SK-N-SH (cell line): ENCODE measurements at regions not wholly inside any gene's neighbourhood (a gene's known extent, or its start where the extent isn't known, plus 50 kb on each side); places are given as distances from the start of the nearest gene placed in this dataset.

Source experiments
- CTCF ChIA-PET: fragments of 300-600, 350-600 bp; formaldehyde crosslinking; extraction: SDS; loops from one replicate; lab custom pipeline; 2021; lab: Yijun Ruan, JAX
- POLR2A ChIA-PET: fragments of 350-600 bp; sonication (Branson Sonifier 250); formaldehyde crosslinking; extraction: SDS; loops from one replicate; lab custom pipeline; 2020; ENCODE audit warnings: antibody characterized with exemption, inconsistent platforms; lab: Yijun Ruan, JAX
- DNase-seq: peaks from one replicate; pipeline ENCODE4 v3.0.0; 2012
- H2AFZ ChIP-seq: fragments of 200-600 bp; sonication (generic); 2 replicates; pipeline ENCODE4 v1.8.1; 2016; ENCODE audit warnings: antibody characterized with exemption, mild to moderate bottlenecking, low read depth
- H3F3A ChIP-seq: fragments of 200-600 bp; sonication (generic); replicated peaks from 2 replicates; pipeline ENCODE3; 2016; ENCODE audit warnings: antibody characterized with exemption, mild to moderate bottlenecking; ENCODE audit not compliant: insufficient read depth
- H3K27ac ChIP-seq, 2 experiments: fragments of 200-500 bp in 1 of 2; fragments of 200-600 bp in 1 of 2; sonication (Bioruptor generic) in 1 of 2; sonication (generic), shearing (Covaris generic) in 1 of 2; 2 replicates each; pipeline versions ENCODE4 v1.5.1 to v1.6.1; 2014 to 2016; ENCODE audit warnings: low read depth in 2 of 2, inconsistent platforms in 1 of 2, low read length in 1 of 2, mild to moderate bottlenecking in 1 of 2, mixed read lengths in 1 of 2
- H3K27me3 ChIP-seq: fragments of 200-600 bp; sonication (generic), shearing (Covaris generic); 2 replicates; pipeline ENCODE4 v1.6.1; 2016; ENCODE audit warnings: mixed run types; ENCODE audit not compliant: insufficient read depth
- H3K36me3 ChIP-seq, 2 experiments: fragments of 200-500 bp in 1 of 2; fragments of 200-600 bp in 1 of 2; sonication (Bioruptor generic) in 1 of 2; sonication (generic) in 1 of 2; replicated peaks in 1 of 2; 2 replicates each; pipeline versions ENCODE3 to v1.5.1; 2014 to 2016; ENCODE audit warnings: low read length in 1 of 2, mild to moderate bottlenecking in 1 of 2; ENCODE audit not compliant: insufficient read depth in 2 of 2, control insufficient read depth in 1 of 2
- H3K4me1 ChIP-seq, 2 experiments: fragments of 200-500 bp in 1 of 2; fragments of 200-600 bp in 1 of 2; sonication (Bioruptor generic) in 1 of 2; sonication (generic), shearing (Covaris generic) in 1 of 2; 2 replicates each; pipeline versions ENCODE4 v1.5.1 to v1.6.1; 2014 to 2016; ENCODE audit warnings: low read depth in 1 of 2, low read length in 1 of 2, mixed run types in 1 of 2; ENCODE audit not compliant: insufficient read depth in 2 of 2, control insufficient read depth in 1 of 2
- H3K4me2 ChIP-seq: fragments of 200-600 bp; sonication (generic), shearing (Covaris generic); 2 replicates; pipeline ENCODE4 v1.6.1; 2017; ENCODE audit warnings: mixed run types
- H3K4me3 ChIP-seq, 2 experiments: fragments of 200-500 bp in 1 of 2; fragments of 200-600 bp in 1 of 2; sonication (Bioruptor generic) in 1 of 2; sonication (generic), shearing (Covaris generic) in 1 of 2; 2 replicates each; pipeline versions ENCODE4 v1.5.1 to v1.8.1; 2014 to 2016; ENCODE audit warnings: low read depth in 2 of 2, inconsistent platforms in 1 of 2, low read length in 1 of 2, mild to moderate bottlenecking in 1 of 2, mixed read lengths in 1 of 2, moderate library complexity in 1 of 2
- H3K79me2 ChIP-seq: fragments of 200-600 bp; sonication (generic); 2 replicates; pipeline ENCODE4 v1.8.1; 2017; ENCODE audit warnings: mild to moderate bottlenecking; ENCODE audit not compliant: insufficient read depth
- H3K9ac ChIP-seq: fragments of 200-600 bp; sonication (generic); 2 replicates; pipeline ENCODE4 v1.6.1; 2017; ENCODE audit warnings: mixed run types
- H3K9me2 ChIP-seq: fragments of 200-600 bp; sonication (generic); 2 replicates; pipeline ENCODE4 v1.6.1; 2017; ENCODE audit warnings: mixed run types
- H3K9me3 ChIP-seq: fragments of 200-600 bp; sonication (generic); 2 replicates; pipeline ENCODE4 v1.6.1; 2017; ENCODE audit warnings: mixed run types, mild to moderate bottlenecking, moderate library complexity
- H4K20me1 ChIP-seq: fragments of 200-600 bp; sonication (generic); 2 replicates; pipeline ENCODE4 v1.6.1; 2017; ENCODE audit warnings: mild to moderate bottlenecking, mixed run types; ENCODE audit not compliant: insufficient read depth
- CHD2 ChIP-seq: fragments of 150-350 bp; IDR thresholded peaks from 2 replicates; pipeline ENCODE4 v1.6.1; 2018; ENCODE audit warnings: low read length; ENCODE audit not compliant: partially characterized antibody
- ELF1 ChIP-seq: IDR thresholded peaks from 2 replicates; pipeline ENCODE4 v1.4.0; 2012
- EZH2phosphoT487 ChIP-seq: fragments of 200-600 bp; sonication (generic); IDR thresholded peaks from 2 replicates; pipeline ENCODE4 v1.6.1; 2017; ENCODE audit warnings: low read depth, mixed run types, mild to moderate bottlenecking, antibody characterized with exemption, moderate library complexity, borderline replicate concordance
- FOSL2 ChIP-seq: IDR thresholded peaks from 2 replicates; pipeline ENCODE4 v1.4.0; 2012; ENCODE audit warnings: low read depth, mild to moderate bottlenecking, moderate library complexity, borderline replicate concordance
- FOXM1 ChIP-seq: IDR thresholded peaks from 2 replicates; pipeline ENCODE4 v1.4.0; 2012; ENCODE audit warnings: low read depth, mild to moderate bottlenecking
- JUND ChIP-seq: IDR thresholded peaks from 2 replicates; pipeline ENCODE4 v1.4.0; 2012
- MAX ChIP-seq: IDR thresholded peaks from 2 replicates; pipeline ENCODE4 v1.4.0; 2012; ENCODE audit warnings: low read depth
- MEF2A ChIP-seq: IDR thresholded peaks from 2 replicates; pipeline ENCODE4 v1.4.0; 2012; ENCODE audit warnings: low read depth, borderline replicate concordance
- POLR2AphosphoS5 ChIP-seq: IDR thresholded peaks from 2 replicates; pipeline ENCODE4 v1.6.1; 2012; ENCODE audit warnings: low read depth, low read length
- RCOR1 ChIP-seq: fragments of 150-350 bp; IDR thresholded peaks from 2 replicates; pipeline ENCODE4 v1.6.1; 2017; ENCODE audit warnings: antibody characterized with exemption, low read length
- RFX5 ChIP-seq: IDR thresholded peaks from 2 replicates; pipeline ENCODE4 v1.6.1; 2012; ENCODE audit warnings: mild to moderate bottlenecking, improper control_type of control experiment, low read length
- RXRA ChIP-seq: IDR thresholded peaks from 2 replicates; pipeline ENCODE4 v1.4.0; 2012; ENCODE audit warnings: low read depth, mild to moderate bottlenecking, borderline replicate concordance
- TAF1 ChIP-seq: IDR thresholded peaks from 2 replicates; pipeline ENCODE4 v1.6.1; 2012; ENCODE audit warnings: low read depth, mild to moderate bottlenecking, low read length, moderate library complexity, borderline replicate concordance
- TEAD4 ChIP-seq: IDR thresholded peaks from 2 replicates; pipeline ENCODE4 v1.4.0; 2012; ENCODE audit warnings: mild to moderate bottlenecking, borderline replicate concordance; ENCODE audit not compliant: insufficient read depth
- USF2 ChIP-seq: fragments of 150-350 bp; IDR thresholded peaks from 2 replicates; pipeline ENCODE4 v1.6.1; 2017; ENCODE audit warnings: antibody characterized with exemption, low read length, low read depth, borderline replicate concordance
- ZBTB33 ChIP-seq: IDR thresholded peaks from 2 replicates; pipeline ENCODE4 v1.4.0; 2012; ENCODE audit warnings: low read depth, borderline replicate concordance
- WGBS: methylation state at CpG from one replicate; pipeline ENCODE4 v1.1.6; 2017; ENCODE audit warnings: low lambda C conversion rate; 5-methylcytosine and 5-hydroxymethylcytosine counted together

- ChIA-PET POLR2A (no interaction called here), CTCF (no interaction called here)
- no peak overlapping the region for H3K9ac ChIP-seq
- H4K20me1 ChIP-seq: no peaks in the 10 kb centered on the region
- H3K27me3 ChIP-seq: no peaks in the 10 kb centered on the region
- H2AFZ ChIP-seq: no peak overlapping the region
- H3K79me2 ChIP-seq: no peaks in the 10 kb centered on the region
- H3K36me3 ChIP-seq: no peaks in the 10 kb centered on the region
- no peaks in the 10 kb centered on the region for H3K4me1 ChIP-seq
- H3K4me3 ChIP-seq: no peak overlapping the region
- TF ChIP-seq CHD2: no peak
- no peak for TF ChIP-seq ELF1
- no peak for TF ChIP-seq JUND
- no peak for TF ChIP-seq POLR2AphosphoS5
- no peak for TF ChIP-seq TEAD4
- TF ChIP-seq TAF1: no peak
- TF ChIP-seq FOXM1: no peak
- TF ChIP-seq RCOR1: no peak
- TF ChIP-seq FOSL2: no peak
- no peak for TF ChIP-seq MAX
- no peak for TF ChIP-seq EZH2phosphoT487
- no peak for TF ChIP-seq RXRA
- DNase-seq: no peak
- peaks cover 14% of the 10 kb centered on the region for H3F3A ChIP-seq
- H3K4me2 ChIP-seq: no peak overlapping the region
- no peaks in the 10 kb centered on the region for H3K9me3 ChIP-seq
- no peak overlapping the region for H3K27ac ChIP-seq
- whole genome bisulfite sequencing: 30% methylated on average over 5 of the region's 5 CpGs
- no peaks in the 10 kb centered on the region; the same call in 1 of the 2 replicates for H3K9me2 ChIP-seq
These were observed 1666.8 kb downstream of the SUCLG1 start for GRCh38 chr2:82792316-82792715.

GRCh38 chr2:82790206-82791021 lies 1668.7 kb downstream of the SUCLG1 start:
- no peak overlapping the region for H3K9ac ChIP-seq
- no peaks in the 10 kb centered on the region for H3K27me3 ChIP-seq
- WGBS: 28% methylated on average over 16 of the region's 16 CpGs
- no peak overlapping the region for H3K4me3 ChIP-seq
- ChIA-PET POLR2A (no interaction called here), CTCF (no interaction called here)
- no peaks in the 10 kb centered on the region for H3K36me3 ChIP-seq
- H3K79me2 ChIP-seq: no peaks in the 10 kb centered on the region
- no peaks in the 10 kb centered on the region for H3K9me3 ChIP-seq
- no peak for TF ChIP-seq MEF2A
- no peak for TF ChIP-seq RFX5
- TF ChIP-seq USF2: no peak
- no peak for TF ChIP-seq ZBTB33
- no peak for TF ChIP-seq CHD2
- no peak overlapping the region for H3K4me2 ChIP-seq
- H3K9me2 ChIP-seq: no peaks in the 10 kb centered on the region; the same call in 1 of the 2 replicates
- no peaks in the 10 kb centered on the region for H3K4me1 ChIP-seq
- H2AFZ ChIP-seq: peak overlapping the region; percentile 18; the same call in 1 of the 2 replicates
- DNase-seq: no peak
- H4K20me1 ChIP-seq: no peaks in the 10 kb centered on the region
- no peak overlapping the region for H3K27ac ChIP-seq
- no peaks in the 10 kb centered on the region for H3F3A ChIP-seq
